GM23338 (cell line): ENCODE measurements at regions not wholly inside any gene's neighbourhood (a gene's known extent, or its start where the extent isn't known, plus 50 kb on each side); places are given as distances from the start of the nearest gene placed in this dataset.

Experiments used
- ATAC-seq: fragments of 200-7000 bp; cut with Tn5 transposase; 3 replicates; pipeline ENCODE4 v1.9.1; 2020
- DNase-seq: peaks from one replicate; pipeline ENCODE4 v3.0.0-alpha.2; 2015; ENCODE audit warnings: low spot score
- H2AFZ ChIP-seq: fragments of 200-600 bp; sonication (generic); 2 replicates; pipeline ENCODE4 v1.8.0; 2016; ENCODE audit warnings: antibody characterized with exemption, mild to moderate bottlenecking, moderate library complexity
- H3F3A ChIP-seq: fragments of 200-600 bp; sonication (generic); replicated peaks from 2 replicates; pipeline ENCODE4 v1.8.0; 2017; ENCODE audit warnings: antibody characterized with exemption, mixed run types, low read depth
- H3K27ac ChIP-seq: fragments of 200-600 bp; sonication (generic); 2 replicates; pipeline ENCODE4 v1.6.1; 2016; ENCODE audit warnings: low read depth
- H3K27me3 ChIP-seq: fragments of 200-600 bp; sonication (generic); 2 replicates; pipeline ENCODE4 v1.8.0; 2016; ENCODE audit warnings: mild to moderate bottlenecking, mixed run types, moderate library complexity; ENCODE audit not compliant: insufficient read depth
- H3K36me3 ChIP-seq: fragments of 200-600 bp; sonication (generic); 2 replicates; pipeline ENCODE4 v1.8.0; 2016; ENCODE audit warnings: mild to moderate bottlenecking; ENCODE audit not compliant: insufficient read depth
- H3K4me1 ChIP-seq: fragments of 200-600 bp; sonication (generic); 2 replicates; pipeline ENCODE4 v1.8.0; 2016; ENCODE audit warnings: mild to moderate bottlenecking, moderate library complexity; ENCODE audit not compliant: insufficient read depth
- H3K4me2 ChIP-seq: fragments of 200-600 bp; sonication (generic); 2 replicates; pipeline ENCODE4 v1.7.1; 2017; ENCODE audit warnings: mixed run types
- H3K4me3 ChIP-seq: fragments of 200-600 bp; sonication (generic); 2 replicates; pipeline ENCODE4 v1.6.1; 2016; ENCODE audit warnings: mixed run types
- H3K79me2 ChIP-seq: fragments of 200-600 bp; sonication (generic); replicated peaks from 2 replicates; pipeline ENCODE4 v1.8.0; 2017; ENCODE audit warnings: mild to moderate bottlenecking; ENCODE audit not compliant: insufficient read depth
- H3K9me2 ChIP-seq: fragments of 200-600 bp; sonication (generic); 2 replicates; pipeline ENCODE4 v1.8.0; 2017; ENCODE audit not compliant: insufficient read depth
- H4K20me1 ChIP-seq: fragments of 200-600 bp; sonication (generic); replicated peaks from 2 replicates; pipeline ENCODE4 v1.8.0; 2017; ENCODE audit warnings: mild to moderate bottlenecking; ENCODE audit not compliant: insufficient read depth
- H3K27ac Mint-ChIP-seq: 2 replicates; pipeline ENCODE4 v1.8.0; 2020; ENCODE audit warnings: inconsistent platforms, mild to moderate bottlenecking, moderate library complexity, mixed read lengths
- H3K27me3 Mint-ChIP-seq: 3 replicates; pipeline ENCODE4 v1.8.0; 2022; ENCODE audit warnings: low read depth, mild to moderate bottlenecking, moderate library complexity, mixed read lengths, inconsistent platforms; ENCODE audit not compliant: insufficient read depth, poor library complexity
- H3K36me3 Mint-ChIP-seq: 3 replicates; pipeline ENCODE4 v1.8.0; 2021; ENCODE audit warnings: low read depth, mild to moderate bottlenecking, inconsistent platforms, moderate library complexity, mixed read lengths
- H3K4me1 Mint-ChIP-seq: 3 replicates; pipeline ENCODE4 v1.8.0; 2020; ENCODE audit warnings: mild to moderate bottlenecking, inconsistent platforms, mixed read lengths
- H3K4me3 Mint-ChIP-seq: 3 replicates; pipeline ENCODE4 v1.8.0; 2021; ENCODE audit warnings: moderate library complexity, mild to moderate bottlenecking, inconsistent platforms, mixed read lengths
- H3K9me3 Mint-ChIP-seq: 3 replicates; pipeline ENCODE4 v1.8.0; 2020; ENCODE audit warnings: moderate library complexity, mild to moderate bottlenecking, inconsistent platforms, mixed read lengths
- CREB1 ChIP-seq: fragments of 250-450 bp; sonication (Bioruptor Pico); IDR thresholded peaks from 2 replicates; pipeline ENCODE4 v1.5.0; 2020; ENCODE audit warnings: low read depth, mild to moderate bottlenecking, moderate library complexity
- CTCF ChIP-seq, 2 experiments: fragments of 200-600 bp in 1 of 2; sonication (generic) in 1 of 2; conservative IDR thresholded peaks; 2 replicates each; pipeline versions ENCODE4 v1.5.1 to v1.6.1; 2016 to 2017; ENCODE audit warnings: antibody characterized with exemption in 2 of 2, low read depth in 2 of 2, mild to moderate bottlenecking in 2 of 2, moderate library complexity in 1 of 2
- EZH2 ChIP-seq: fragments of 200-600 bp; sonication (generic); IDR thresholded peaks from one replicate; pipeline ENCODE4 v1.8.0; 2017; ENCODE audit warnings: antibody characterized with exemption, mild to moderate bottlenecking, low read depth; ENCODE audit not compliant: unreplicated experiment
- EZH2phosphoT487 ChIP-seq: fragments of 200-600 bp; sonication (generic); IDR thresholded peaks from one replicate; pipeline ENCODE4 v1.8.1; 2018; ENCODE audit warnings: antibody characterized with exemption; ENCODE audit not compliant: unreplicated experiment
- JUNB ChIP-seq: IDR thresholded peaks from one replicate; pipeline ENCODE4 v1.6.1; 2016; ENCODE audit warnings: antibody characterized with exemption; ENCODE audit not compliant: unreplicated experiment
- NANOG ChIP-seq: IDR thresholded peaks from 2 replicates; pipeline ENCODE4 v1.6.1; 2016; ENCODE audit warnings: antibody characterized with exemption, borderline replicate concordance
- POLR2AphosphoS5 ChIP-seq: IDR thresholded peaks from 2 replicates; pipeline ENCODE4 v1.6.1; 2016; ENCODE audit warnings: antibody characterized with exemption, low read depth
- REST ChIP-seq: IDR thresholded peaks from one replicate; pipeline ENCODE4 v1.6.1; 2018; ENCODE audit warnings: antibody characterized with exemption; ENCODE audit not compliant: unreplicated experiment
- STAT1 ChIP-seq: IDR thresholded peaks from one replicate; pipeline ENCODE4 v1.6.1; 2016; ENCODE audit warnings: antibody characterized with exemption; ENCODE audit not compliant: unreplicated experiment
- ZNF114 ChIP-seq: fragments of 250-450 bp; sonication (Bioruptor Pico); IDR thresholded peaks from 2 replicates; pipeline ENCODE4 v1.5.0; 2020; ENCODE audit warnings: mild to moderate bottlenecking, moderate library complexity
- ZNF331 ChIP-seq: fragments of 250-450 bp; sonication (Bioruptor Pico); IDR thresholded peaks from 2 replicates; pipeline ENCODE4 v1.5.0; 2020; ENCODE audit warnings: low read depth, mild to moderate bottlenecking, moderate library complexity
- ZNF462 ChIP-seq: fragments of 250-450 bp; sonication (Bioruptor Pico); IDR thresholded peaks from 2 replicates; pipeline ENCODE4 v1.5.0; 2020; ENCODE audit warnings: mild to moderate bottlenecking, moderate library complexity
- TF ChIP-seq, protein P1 (sequence below): IDR thresholded peaks from 2 replicates; pipeline ENCODE4 v1.6.1; 2016; ENCODE audit warnings: antibody characterized with exemption

GRCh38 chr16:29312835-29313558, 93.5 kb downstream of the NPIPB11 start:
- H3K27me3 ChIP-seq: no peaks in the 10 kb centered on the region
- H3K4me2 ChIP-seq: no peak overlapping the region
- no peak overlapping the region for H2AFZ ChIP-seq
- no peaks in the 10 kb centered on the region for H3K36me3 ChIP-seq
- H3K27ac ChIP-seq: no peak overlapping the region
- no peaks in the 10 kb centered on the region for H3K4me1 ChIP-seq
- Mint-ChIP-seq H3K36me3 (no peaks in the 10 kb centered on the region), H3K27ac (no peak overlapping the region), H3K4me3 (no peak overlapping the region), H3K9me3 (no peaks in the 10 kb centered on the region), H3K27me3 (peaks cover 8% of the 10 kb centered on the region), H3K4me1 (peaks cover 14% of the 10 kb centered on the region)
- no peaks in the 10 kb centered on the region for H3F3A ChIP-seq
- H4K20me1 ChIP-seq: no peaks in the 10 kb centered on the region
- TF ChIP-seq EZH2phosphoT487 (no peak), ZNF114 (CRISPR knock-in tag) (no peak), REST (no peak), CTCF (conservative IDR thresholded peaks at IDR 0.05; ENCODE audit: low read depth in 2 of 2) (no peak), NANOG (no peak), EZH2 (no peak), JUNB (no peak), STAT1 (no peak), CREB1 (CRISPR knock-in tag) (no peak), ZNF331 (CRISPR knock-in tag) (no peak), ZNF462 (CRISPR knock-in tag) (no peak), POLR2AphosphoS5 (no peak)
- TF ChIP-seq, protein P1, sequence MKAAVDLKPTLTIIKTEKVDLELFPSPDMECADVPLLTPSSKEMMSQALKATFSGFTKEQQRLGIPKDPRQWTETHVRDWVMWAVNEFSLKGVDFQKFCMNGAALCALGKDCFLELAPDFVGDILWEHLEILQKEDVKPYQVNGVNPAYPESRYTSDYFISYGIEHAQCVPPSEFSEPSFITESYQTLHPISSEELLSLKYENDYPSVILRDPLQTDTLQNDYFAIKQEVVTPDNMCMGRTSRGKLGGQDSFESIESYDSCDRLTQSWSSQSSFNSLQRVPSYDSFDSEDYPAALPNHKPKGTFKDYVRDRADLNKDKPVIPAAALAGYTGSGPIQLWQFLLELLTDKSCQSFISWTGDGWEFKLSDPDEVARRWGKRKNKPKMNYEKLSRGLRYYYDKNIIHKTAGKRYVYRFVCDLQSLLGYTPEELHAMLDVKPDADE: no peak
- ATAC-seq (0 out of 3 replicates have a peak, but pooled peaks have one; percentile 9), DNase-seq (no peak)
- no peaks in the 10 kb centered on the region for H3K9me2 ChIP-seq
- no peak overlapping the region for H3K4me3 ChIP-seq
- H3K79me2 ChIP-seq: no peaks in the 10 kb centered on the region
